Skeletal muscle tissue (tissue), 3 donors: ENCODE measurements at regions not wholly inside any gene's neighbourhood (a gene's known extent, or its start where the extent isn't known, plus 50 kb on each side); places are given as distances from the start of the nearest gene placed in this dataset.

Experiments used
- H3K27ac ChIP-seq: one replicate; pipeline ENCODE4 v1.7.0; 2013; ENCODE audit warnings: mild to moderate bottlenecking, low read depth, low read length, inconsistent platforms
- H3K27me3 ChIP-seq, 3 donors: one replicate each; pipeline ENCODE4 v1.7.0; 2013; ENCODE audit warnings: low read length in 3 of 3; ENCODE audit not compliant: control insufficient read depth in 3 of 3, insufficient read depth in 3 of 3
- H3K36me3 ChIP-seq, 3 donors: one replicate each; pipeline ENCODE4 v1.7.0; 2013; ENCODE audit warnings: low read length in 3 of 3; ENCODE audit not compliant: control insufficient read depth in 3 of 3, insufficient read depth in 3 of 3
- H3K4me1 ChIP-seq, 3 donors: one replicate each; pipeline ENCODE4 v1.7.0; 2013; ENCODE audit warnings: low read length in 3 of 3, mild to moderate bottlenecking in 3 of 3; ENCODE audit not compliant: control insufficient read depth in 3 of 3, insufficient read depth in 3 of 3
- H3K4me3 ChIP-seq, 3 donors: one replicate each; pipeline ENCODE4 v1.7.0; 2013; ENCODE audit warnings: low read length in 3 of 3
- H3K9ac ChIP-seq, 3 donors: one replicate each; pipeline ENCODE4 v1.7.0; 2013; ENCODE audit warnings: low read length in 3 of 3, mild to moderate bottlenecking in 3 of 3, moderate library complexity in 2 of 3, low read depth in 1 of 3
- H3K9me3 ChIP-seq, 3 donors: one replicate each; pipeline ENCODE4 v1.7.0; 2013; ENCODE audit warnings: low read length in 3 of 3; ENCODE audit not compliant: control insufficient read depth in 3 of 3
- donor health status: Osteomylitis.

DNA sequence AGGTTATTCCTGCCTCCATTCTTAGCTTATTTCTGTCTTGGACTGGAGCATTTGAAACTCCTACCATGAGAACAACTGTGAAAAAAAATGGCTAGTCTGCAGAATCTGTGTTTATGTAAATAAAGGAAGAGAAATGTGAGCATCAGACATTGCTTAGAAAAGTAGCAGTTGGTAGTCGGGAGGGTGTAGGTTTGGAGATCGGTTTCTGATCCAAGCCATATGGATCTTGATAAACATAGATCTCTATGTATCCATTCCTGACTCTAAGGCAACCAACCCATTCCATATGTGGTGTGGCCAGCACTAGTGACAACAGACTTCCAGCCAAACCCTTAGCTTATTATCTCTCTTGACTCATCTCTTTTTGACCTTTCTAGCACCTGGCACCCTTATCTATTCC, 127.1 kb downstream of the NMUR2 start:
- Histone ChIP-seq H3K27ac (no peak overlapping the region), H3K36me3 (no peaks in the 10 kb centered on the region), H3K9ac (no peak overlapping the region), H3K9me3 (no peaks in the 10 kb centered on the region), H3K27me3 (no peaks in the 10 kb centered on the region), H3K4me1 (peaks cover 0 to 5% (median 0%) of the 10 kb centered on the region in 3 donors), H3K4me3 (no peak overlapping the region)

DNA sequence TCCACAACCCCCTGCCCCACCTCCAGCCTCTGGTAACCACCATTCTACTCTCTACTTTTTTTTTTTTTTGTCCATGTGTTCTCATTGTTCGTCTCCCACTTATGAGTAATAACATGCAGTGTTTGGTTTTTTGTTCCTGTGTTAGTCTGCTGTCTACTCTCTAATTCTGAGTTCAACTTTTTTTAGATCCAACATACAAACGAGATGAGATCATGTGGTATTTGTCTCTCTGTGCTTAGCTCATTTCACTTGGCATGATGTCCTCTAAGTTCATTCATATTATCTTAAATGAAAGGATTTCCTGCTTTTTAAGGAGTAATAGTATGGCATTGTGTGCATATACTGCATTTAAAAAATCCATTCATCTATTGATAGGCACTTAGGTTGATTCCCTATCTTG, 130.9 kb downstream of the NMUR2 start:
- Histone ChIP-seq H3K9ac (no peak overlapping the region), H3K27me3 (no peaks in the 10 kb centered on the region), H3K4me3 (no peak overlapping the region), H3K9me3 (no peaks in the 10 kb centered on the region), H3K27ac (no peak overlapping the region), H3K36me3 (no peaks in the 10 kb centered on the region), H3K4me1 (peaks cover 0 to 5% (median 0%) of the 10 kb centered on the region in 3 donors)

DNA sequence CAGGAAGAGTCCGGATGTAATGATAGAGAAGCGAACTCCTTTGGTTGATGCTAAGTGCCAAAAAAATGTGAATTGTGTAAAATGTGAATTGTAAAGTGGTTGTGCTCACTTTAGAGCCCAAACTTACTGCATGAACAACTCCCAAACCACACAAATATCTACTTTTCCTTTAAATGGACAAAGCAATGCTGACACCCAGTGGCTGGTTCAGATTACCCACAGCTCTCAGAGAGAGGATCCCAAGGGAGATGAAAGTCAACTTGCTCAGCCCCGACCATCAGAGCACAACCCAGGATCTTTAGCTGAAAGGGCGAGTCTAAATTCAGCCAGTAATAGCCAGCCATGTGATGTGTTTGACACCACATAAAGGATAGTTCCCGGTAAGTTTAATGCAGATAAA, 133.7 kb downstream of the NMUR2 start:
- no peak overlapping the region for H3K4me3 ChIP-seq
- no peaks in the 10 kb centered on the region for H3K27me3 ChIP-seq
- peaks cover 0 to 5% (median 0%) of the 10 kb centered on the region in 3 donors for H3K4me1 ChIP-seq
- H3K9me3 ChIP-seq: no peaks in the 10 kb centered on the region
- no peaks in the 10 kb centered on the region for H3K36me3 ChIP-seq
- no peak overlapping the region for H3K27ac ChIP-seq
- H3K9ac ChIP-seq: no peak overlapping the region

DNA sequence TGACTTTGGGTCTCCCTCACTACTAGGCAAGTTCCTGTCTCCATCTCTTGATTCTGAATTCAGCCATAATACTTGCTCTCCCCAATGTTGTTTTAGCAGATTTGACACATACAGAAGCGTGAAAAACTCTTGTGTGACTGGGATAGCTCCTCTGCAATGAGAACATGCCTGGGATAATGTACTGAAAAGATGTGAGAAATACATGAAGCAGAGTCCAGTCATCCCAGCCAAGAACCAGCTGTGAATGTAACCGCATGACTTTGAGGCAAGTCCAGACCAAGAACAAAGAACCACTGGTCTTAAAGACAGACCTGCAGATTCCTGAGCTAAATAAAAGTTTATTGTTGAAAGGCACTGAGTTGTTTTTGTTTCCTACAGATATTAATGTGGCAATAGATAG, 135.0 kb downstream of the NMUR2 start:
- Histone ChIP-seq H3K4me1 (peaks cover 0 to 5% (median 0%) of the 10 kb centered on the region in 3 donors), H3K27me3 (no peaks in the 10 kb centered on the region), H3K4me3 (no peak overlapping the region), H3K36me3 (no peaks in the 10 kb centered on the region), H3K9ac (no peak overlapping the region), H3K27ac (no peak overlapping the region), H3K9me3 (no peaks in the 10 kb centered on the region)

DNA sequence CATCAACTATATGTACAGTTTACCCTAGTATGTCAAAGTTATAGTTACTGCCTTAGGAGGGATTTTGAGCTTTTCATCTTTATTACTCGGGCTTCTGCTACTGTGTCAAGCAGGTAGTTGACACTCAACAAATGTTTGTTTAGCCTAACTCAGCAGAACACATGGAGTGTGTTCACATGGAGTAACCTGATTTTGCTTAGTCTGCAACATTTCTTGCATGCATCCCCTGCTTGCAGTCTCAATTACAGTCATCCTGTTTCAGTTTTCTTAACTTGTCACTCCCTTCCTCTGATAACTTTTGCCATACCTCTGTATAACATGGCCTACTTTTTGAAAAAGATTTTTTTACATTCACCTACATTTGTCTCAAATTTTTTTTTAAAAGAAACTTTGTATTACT, 135.5 kb downstream of the NMUR2 start:
- H3K27ac ChIP-seq: no peak overlapping the region

DNA sequence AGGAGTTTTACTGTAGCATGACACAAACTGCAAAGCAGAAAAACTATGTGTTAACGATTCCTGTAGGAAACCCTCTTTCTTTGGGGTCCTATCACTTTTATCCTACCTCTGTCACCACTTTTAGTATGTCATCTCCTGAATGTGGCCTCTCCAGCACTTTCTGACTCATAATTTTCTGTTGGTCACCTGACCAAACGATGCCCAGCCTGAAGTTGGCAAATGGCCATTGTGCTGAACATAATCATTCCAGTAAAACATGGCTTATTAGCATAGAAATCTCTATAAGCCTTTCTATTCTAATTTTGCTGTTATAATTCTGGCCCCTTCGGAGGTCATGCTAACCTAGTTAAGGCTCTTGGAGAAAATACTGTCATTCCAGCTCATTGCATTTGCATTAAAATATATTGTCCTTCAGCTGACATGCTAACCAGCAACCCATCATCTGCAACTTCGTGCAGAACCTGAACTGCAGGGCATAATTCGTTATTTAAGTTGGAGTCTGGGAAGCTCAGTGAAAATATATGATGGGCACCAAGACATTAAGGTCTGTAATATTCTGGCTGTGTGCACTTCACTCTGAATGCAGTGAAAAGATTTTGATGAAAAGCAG, 140.3 kb downstream of the NMUR2 start:
- Histone ChIP-seq H3K36me3 (no peaks in the 10 kb centered on the region), H3K4me3 (no peak overlapping the region), H3K9ac (no peak overlapping the region), H3K4me1 (no peaks in the 10 kb centered on the region), H3K27me3 (no peaks in the 10 kb centered on the region), H3K27ac (no peak overlapping the region), H3K9me3 (no peaks in the 10 kb centered on the region)

More for the DNA sequence above, 135.5 kb downstream of the NMUR2 start:
- Histone ChIP-seq H3K36me3 (no peaks in the 10 kb centered on the region), H3K9me3 (no peaks in the 10 kb centered on the region), H3K4me3 (no peak overlapping the region), H3K9ac (no peak overlapping the region), H3K27me3 (no peaks in the 10 kb centered on the region), H3K4me1 (peaks cover 0 to 2% (median 0%) of the 10 kb centered on the region in 3 donors)

DNA sequence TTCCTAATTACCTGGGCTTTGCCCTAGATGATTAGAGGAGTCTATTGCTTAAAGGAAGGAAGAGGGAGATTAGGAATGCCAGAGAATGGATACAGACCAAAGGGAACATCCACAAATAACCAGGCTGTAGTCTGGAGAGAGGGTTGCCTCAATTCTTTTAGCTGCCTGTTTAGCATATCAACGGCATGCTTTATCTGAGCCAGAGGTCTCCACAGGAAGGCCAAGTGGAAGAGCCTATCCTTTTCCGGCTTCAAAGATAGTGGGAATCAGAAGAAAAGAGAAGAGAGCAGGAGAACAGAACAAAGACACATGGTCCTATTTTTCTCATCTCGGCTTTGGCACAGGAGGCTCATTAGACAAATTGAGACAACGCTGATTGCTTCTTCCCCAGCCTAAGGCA, 142.4 kb downstream of the NMUR2 start:
- Histone ChIP-seq H3K9me3 (no peaks in the 10 kb centered on the region), H3K27ac (no peak overlapping the region), H3K9ac (no peak overlapping the region), H3K4me1 (no peaks in the 10 kb centered on the region), H3K4me3 (no peak overlapping the region), H3K27me3 (no peaks in the 10 kb centered on the region), H3K36me3 (no peaks in the 10 kb centered on the region)

DNA sequence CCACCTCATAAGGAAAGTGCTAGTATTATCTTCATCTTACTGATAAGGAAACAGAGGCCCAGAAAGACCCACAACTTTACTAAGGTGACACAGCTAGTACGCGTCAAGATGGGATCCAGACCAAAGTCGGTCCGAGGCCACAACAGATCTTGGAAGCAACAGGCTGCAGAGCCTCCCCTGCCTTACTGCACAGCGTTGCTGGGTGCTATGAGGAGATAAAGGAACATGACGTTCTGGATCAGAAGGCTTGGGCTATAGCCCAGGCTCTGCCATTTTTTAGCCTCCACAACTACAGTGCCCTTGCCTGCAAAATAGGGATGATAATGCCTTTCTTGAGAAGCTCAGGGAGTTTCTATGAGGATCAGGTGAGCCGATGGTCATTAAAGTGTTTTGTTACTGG, 144.1 kb downstream of the NMUR2 start:
- Histone ChIP-seq H3K36me3 (no peaks in the 10 kb centered on the region), H3K4me3 (no peak overlapping the region), H3K9ac (no peak overlapping the region), H3K9me3 (no peaks in the 10 kb centered on the region), H3K27me3 (no peaks in the 10 kb centered on the region), H3K4me1 (no peaks in the 10 kb centered on the region), H3K27ac (no peak overlapping the region)

DNA sequence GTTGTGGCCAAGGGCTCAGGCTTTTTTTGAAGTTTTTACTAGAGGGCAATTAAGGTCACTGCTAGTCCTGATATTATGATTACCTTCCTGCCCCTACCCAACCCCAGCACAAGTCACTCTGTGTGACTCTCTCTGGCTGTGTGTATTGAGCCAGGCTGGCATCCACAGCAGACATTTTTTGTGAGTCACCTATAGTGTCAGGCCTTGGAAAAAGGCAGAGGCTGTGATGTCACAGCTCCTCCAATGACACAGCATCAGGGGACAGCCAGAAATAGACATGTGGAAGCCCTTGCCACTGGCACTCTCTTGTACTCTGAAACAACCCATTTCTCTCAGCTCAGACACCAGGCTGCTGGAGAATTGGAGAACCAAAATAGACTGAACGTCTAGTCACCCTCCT, 145.4 kb downstream of the NMUR2 start:
- H3K27ac ChIP-seq: no peak overlapping the region
- no peaks in the 10 kb centered on the region for H3K27me3 ChIP-seq
- no peak overlapping the region for H3K4me3 ChIP-seq
- H3K4me1 ChIP-seq: no peaks in the 10 kb centered on the region
- no peak overlapping the region for H3K9ac ChIP-seq
- no peaks in the 10 kb centered on the region for H3K9me3 ChIP-seq
- no peaks in the 10 kb centered on the region for H3K36me3 ChIP-seq

DNA sequence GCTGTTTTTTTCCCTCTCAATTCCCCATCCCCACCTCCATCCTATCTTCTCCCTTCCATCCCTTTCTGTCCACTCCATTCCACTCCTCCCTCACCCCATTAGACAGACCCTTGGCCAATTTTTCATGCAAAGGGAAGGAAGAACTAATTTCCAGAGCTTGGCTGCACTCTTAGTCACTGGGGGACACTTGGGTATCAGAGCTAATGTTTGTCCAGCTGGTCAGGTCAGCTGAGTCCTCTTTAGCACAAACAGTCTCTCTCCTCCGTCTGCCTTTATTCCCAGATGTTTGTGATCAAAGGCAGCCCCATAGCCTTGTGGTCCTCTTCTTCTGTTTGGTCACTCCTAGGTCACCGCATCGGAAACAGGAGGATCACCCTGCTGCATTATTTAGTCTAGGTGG, 148.5 kb downstream of the NMUR2 start:
- H3K27me3 ChIP-seq: no peaks in the 10 kb centered on the region
- no peaks in the 10 kb centered on the region for H3K36me3 ChIP-seq
- no peaks in the 10 kb centered on the region for H3K4me1 ChIP-seq
- H3K9ac ChIP-seq: no peak overlapping the region
- H3K4me3 ChIP-seq: no peak overlapping the region
- no peaks in the 10 kb centered on the region for H3K9me3 ChIP-seq
- H3K27ac ChIP-seq: no peak overlapping the region

DNA sequence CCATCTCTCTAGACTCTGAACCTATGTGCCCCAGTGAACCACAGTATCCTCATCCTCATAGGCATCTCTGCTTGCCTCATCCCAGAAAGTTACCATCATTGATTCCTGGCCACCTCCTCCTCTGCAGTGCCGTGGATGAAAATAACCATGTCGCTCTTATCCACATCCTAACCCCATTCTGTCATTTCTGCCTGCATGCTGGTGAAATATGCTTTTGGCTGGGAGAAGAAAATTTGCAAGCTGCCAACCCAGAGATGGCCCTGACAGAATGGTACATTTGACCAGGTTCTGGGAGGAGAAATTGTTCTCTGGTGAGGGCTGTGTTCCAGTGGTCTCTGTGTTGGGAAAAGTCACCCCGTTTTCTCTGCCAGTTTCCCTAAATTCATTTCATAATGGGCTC, 149.7 kb downstream of the NMUR2 start:
- no peak overlapping the region for H3K4me3 ChIP-seq
- no peaks in the 10 kb centered on the region for H3K9me3 ChIP-seq
- H3K36me3 ChIP-seq: no peaks in the 10 kb centered on the region
- H3K4me1 ChIP-seq: no peaks in the 10 kb centered on the region
- H3K27me3 ChIP-seq: no peaks in the 10 kb centered on the region
- no peak overlapping the region for H3K27ac ChIP-seq
- H3K9ac ChIP-seq: no peak overlapping the region
